Adrenal gland (tissue), 9 donors: ENCODE measurements at regions not wholly inside any gene's neighbourhood (a gene's known extent, or its start where the extent isn't known, plus 50 kb on each side); places are given as distances from the start of the nearest gene placed in this dataset.
"Not testable (repeated sequence)": the region's sequence is repeated elsewhere in the genome, so short reads cannot be mapped to it uniquely, and the experiment has no call there.

Experiments used
- DNase-seq, 7 donors: peaks; one replicate each; pipeline ENCODE4 v3.0.0-alpha.2; 2019 to 2020
- H3K27ac ChIP-seq, 5 donors: fragments of 200-600 bp; sonication (generic) in 4 of 5; 1 replicate in 3 of 5; 2 replicates in 2 of 5; pipeline versions ENCODE4 v1.5.1 to v1.8.0; 2016 to 2020; ENCODE audit warnings: mild to moderate bottlenecking in 1 of 5
- H3K27me3 ChIP-seq: fragments of 200-600 bp; 2 replicates; pipeline ENCODE4 v1.8.0; 2021
- H3K36me3 ChIP-seq, 2 donors: fragments of 200-600 bp; replicated peaks in 1 of 2; 1 replicate in 1 of 2; 2 replicates in 1 of 2; pipeline versions ENCODE4 v1.5.1 to v1.8.0; 2018 to 2022
- H3K4me1 ChIP-seq, 2 donors: fragments of 200-600 bp; replicated peaks in 1 of 2; 1 replicate in 1 of 2; 2 replicates in 1 of 2; pipeline versions ENCODE4 v1.5.1 to v1.8.0; 2018 to 2021
- H3K4me3 ChIP-seq, 4 donors: fragments of 200-600 bp; sonication (generic) in 3 of 4; one replicate each; pipeline ENCODE4 v1.5.1; 2016 to 2018
- H3K9me3 ChIP-seq, 3 donors: fragments of 200-600 bp; sonication (generic) in 1 of 3; replicated peaks in 1 of 3; 1 replicate in 2 of 3; 2 replicates in 1 of 3; pipeline versions ENCODE4 v1.5.1 to v1.8.0; 2016 to 2021
- CTCF ChIP-seq, 6 experiments: fragments of 450-650 bp in 4 of 6; fragments of 200-600 bp in 2 of 6; sonication (generic) in 1 of 6; IDR thresholded peaks; 1 replicate in 5 of 6; 2 replicates in 1 of 6; pipeline versions ENCODE4 v1.5.1 to v1.8.0; 2016 to 2021; ENCODE audit warnings: antibody characterized with exemption in 6 of 6, mild to moderate bottlenecking in 2 of 6, moderate library complexity in 1 of 6
- POLR2A ChIP-seq, 2 donors: fragments of 450-650 bp; IDR thresholded peaks; one replicate each; pipeline ENCODE4 v1.6.1; 2017; ENCODE audit warnings: antibody characterized with exemption in 2 of 2, mild to moderate bottlenecking in 2 of 2, moderate library complexity in 1 of 2
- WGBS, 4 donors: extraction: QIAGEN DNeasy Blood & Tissue Kit in 2 of 4; methylation state at CpG; one replicate each; pipeline versions ENCODE4 v1.1.5 to v1.1.7; 2013 to 2017; 5-methylcytosine and 5-hydroxymethylcytosine counted together
- intact Hi-C, 2 donors: fragments of 100-400 bp; cut with DNase I; formaldehyde crosslinking; loops; one replicate each; pipeline versions ENCODE4 v1.14.1 to v1.15.0; 2022 to 2023
- donor health status: healthy with polysubstance abuse.
- donor health status: Bipolar disorder and iron deficiency.
- donor health status: DM: yes; HTN: yes; CAD: no.
- donor health status: DM: no; HTN: no; CAD: no.
- donor health status: DM: no; HTN: no; CAD: no.

- no peak overlapping the region for H3K27ac ChIP-seq
- H3K36me3 ChIP-seq = no peaks in the 10 kb centered on the region
- no peak overlapping the region for H3K4me3 ChIP-seq
- H3K27me3 ChIP-seq = no peaks in the 10 kb centered on the region
- H3K4me1 ChIP-seq = peaks cover 0 to 11% of the 10 kb centered on the region in 2 donors
- no peak for DNase-seq
- WGBS, 4 donors = 72 to 87% (median 79%) methylated on average over 3 to 5 of the region's 5 CpGs
- no peak for TF ChIP-seq POLR2A (IDR thresholded peaks at IDR 0.05)
- no peak for TF ChIP-seq CTCF (IDR thresholded peaks at IDR 0.05)
- no peaks in the 10 kb centered on the region for H3K9me3 ChIP-seq
- intact Hi-C loops = no loop called here
These were observed 71.8 kb upstream of the NPAS2 start for GRCh38 chr2:100747996-100748615.

GRCh38 chr2:100748673-100749072, 71.3 kb upstream of the NPAS2 start:
- no peak for DNase-seq
- TF ChIP-seq POLR2A (IDR thresholded peaks at IDR 0.05) (no peak), CTCF (IDR thresholded peaks at IDR 0.05) (no peak)
- Histone ChIP-seq H3K4me3 (no peak overlapping the region), H3K27me3 (no peaks in the 10 kb centered on the region), H3K4me1 (peaks cover 0 to 11% of the 10 kb centered on the region in 2 donors), H3K27ac (no peak overlapping the region), H3K9me3 (no peaks in the 10 kb centered on the region), H3K36me3 (no peaks in the 10 kb centered on the region)
- intact Hi-C loops = no loop called here

GRCh38 chr2:100749771-100750542, 70.0 kb upstream of the NPAS2 start:
- no peaks in the 10 kb centered on the region for H3K27me3 ChIP-seq
- H3K36me3 ChIP-seq = no peaks in the 10 kb centered on the region
- H3K27ac ChIP-seq = no peak overlapping the region
- no peaks in the 10 kb centered on the region for H3K9me3 ChIP-seq
- 85 to 88% (median 86%) methylated on average over 4 of the region's 4 CpGs for WGBS, 4 donors
- no peak overlapping the region for H3K4me3 ChIP-seq
- H3K4me1 ChIP-seq = peaks cover 0 to 11% of the 10 kb centered on the region in 2 donors
- TF ChIP-seq POLR2A (IDR thresholded peaks at IDR 0.05) (no peak), CTCF (IDR thresholded peaks at IDR 0.05) (no peak)
- intact Hi-C loops = no loop called here
- DNase-seq = no peak

GRCh38 chr2:100751871-100752625, 67.9 kb upstream of the NPAS2 start:
- Histone ChIP-seq H3K4me1 (peaks cover 0 to 11% of the 10 kb centered on the region in 2 donors), H3K27ac (peak overlapping the region in 2 of 5 donors; percentile 25 to 59)
- H3K4me3 ChIP-seq, intact Hi-C loops, H3K36me3 ChIP-seq, DNase-seq, H3K27me3 ChIP-seq, H3K9me3 ChIP-seq: not testable (repeated sequence)
- WGBS, 4 donors = 80 to 85% (median 81%) methylated on average over 4 to 5 of the region's 5 CpGs
